NCI-H146 treated with DMSO at 0.1 percent for 48 hours (cell line): ENCODE measurements at regions not wholly inside any gene's neighbourhood (a gene's known extent, or its start where the extent isn't known, plus 50 kb on each side); places are given as distances from the start of the nearest gene placed in this dataset.

Experiments used
- DNase-seq: peaks from one replicate; lab custom pipeline; 2025; ENCODE audit not compliant: unreplicated experiment; lab: John Stamatoyannopoulos, UW

DNA sequence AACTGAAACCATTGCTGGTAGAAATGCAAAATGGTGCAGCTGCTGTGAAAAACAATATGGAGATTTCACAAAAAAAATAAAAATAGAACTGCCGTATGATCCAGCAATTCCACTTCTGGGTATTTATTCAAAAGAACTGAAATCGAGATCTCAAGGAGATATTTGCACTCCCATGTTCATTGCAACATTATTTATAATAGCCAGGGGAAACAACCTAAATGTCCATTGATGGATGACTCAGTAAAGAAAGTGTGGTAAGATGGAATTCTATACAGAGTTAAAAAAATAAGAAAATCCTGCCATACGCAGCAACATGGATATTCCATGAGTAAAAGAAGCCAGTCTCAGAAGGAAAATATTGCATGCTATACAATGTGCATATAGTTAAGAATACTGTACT lies 290.6 kb upstream of the GHITM start:
- no peak for DNase-seq

DNA sequence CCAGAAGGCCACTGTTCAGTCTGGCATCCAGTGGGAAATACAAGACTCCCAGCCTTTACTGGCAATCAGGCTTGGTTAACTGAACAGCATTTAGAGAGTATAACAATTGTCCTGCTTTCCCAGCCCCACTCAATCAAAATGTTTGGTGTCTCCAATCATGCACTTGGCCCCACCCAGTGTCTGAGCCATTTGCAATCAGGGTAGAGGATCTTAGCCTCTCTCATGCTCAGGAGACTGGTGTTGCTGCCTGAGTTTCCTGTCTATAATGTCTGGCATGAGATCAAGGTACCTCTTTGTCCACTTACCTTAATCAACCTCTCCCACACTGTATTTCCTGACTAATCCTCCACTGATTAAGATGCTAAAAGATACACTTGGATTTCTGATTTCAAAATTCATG lies 290.2 kb upstream of the GHITM start:
- no peak for DNase-seq

DNA sequence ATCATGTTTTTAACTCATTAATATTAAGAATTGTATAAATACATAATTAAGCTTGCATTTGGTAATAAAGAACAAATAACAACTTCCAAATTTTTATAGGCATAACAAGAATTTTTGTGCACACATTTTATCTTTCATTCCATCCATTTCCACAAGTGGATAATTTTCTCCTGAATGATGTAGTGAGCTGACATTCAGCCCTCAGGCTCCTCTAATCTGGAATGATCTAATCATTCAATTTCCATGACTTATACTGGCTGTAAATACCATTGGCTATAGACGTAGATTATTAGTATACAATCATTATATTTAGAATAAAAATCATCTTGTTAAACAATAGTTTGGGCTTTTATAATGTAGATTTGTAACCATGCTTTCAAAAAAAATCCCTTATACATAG lies 287.2 kb upstream of the GHITM start:
- DNase-seq, result no peak

DNA sequence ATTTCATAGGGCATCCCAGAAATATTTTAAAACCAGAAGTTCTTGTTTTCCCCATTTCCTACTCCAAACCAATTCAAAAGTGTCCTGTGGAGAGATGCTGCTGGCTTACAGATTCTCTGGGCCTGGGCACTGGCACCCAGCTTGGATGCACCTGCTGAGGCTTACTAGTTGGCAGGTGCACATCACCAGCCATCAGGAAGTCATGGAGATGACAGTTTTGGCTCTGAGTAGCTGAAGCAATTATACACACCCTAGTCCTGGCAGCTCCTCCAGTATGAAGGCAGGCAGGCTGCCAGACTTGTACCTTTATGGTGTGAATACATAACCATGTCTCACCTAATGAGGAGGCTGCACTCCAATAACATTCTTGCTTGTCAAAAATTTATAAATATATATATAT lies 276.6 kb upstream of the GHITM start:
- no peak for DNase-seq

DNA sequence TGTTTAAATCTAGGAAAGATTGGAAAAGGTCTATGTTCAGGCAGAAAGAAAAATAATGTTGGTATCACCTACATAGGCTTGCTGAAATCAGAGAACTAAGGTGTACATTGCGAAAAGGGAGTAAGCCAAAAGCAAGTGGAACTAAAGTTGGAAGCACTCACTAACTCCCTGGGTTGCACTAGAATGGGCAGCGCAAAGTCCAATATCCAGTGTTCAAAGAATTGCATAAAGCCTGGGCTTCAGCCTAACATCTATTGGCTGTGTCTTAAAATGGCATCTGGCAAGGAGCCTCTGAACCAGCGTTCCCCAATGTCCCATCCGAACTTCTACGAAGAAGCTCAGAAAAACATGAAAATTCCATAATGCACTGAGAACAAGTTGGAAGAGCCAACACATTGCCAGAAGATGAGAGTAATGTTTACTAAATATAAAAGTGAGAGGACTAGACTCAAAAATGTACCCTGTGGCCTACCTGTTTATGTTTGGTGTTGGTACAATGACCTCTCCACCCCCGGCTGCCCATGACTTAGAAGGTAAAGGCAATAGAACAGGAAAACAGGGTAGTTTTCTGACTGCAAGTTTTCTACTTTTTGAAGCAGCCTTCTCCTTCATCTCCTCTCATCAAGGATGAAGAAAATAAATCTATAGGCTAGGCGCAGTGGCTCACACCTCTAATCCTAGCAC lies 275.9 kb upstream of the GHITM start:
- no peak for DNase-seq

DNA sequence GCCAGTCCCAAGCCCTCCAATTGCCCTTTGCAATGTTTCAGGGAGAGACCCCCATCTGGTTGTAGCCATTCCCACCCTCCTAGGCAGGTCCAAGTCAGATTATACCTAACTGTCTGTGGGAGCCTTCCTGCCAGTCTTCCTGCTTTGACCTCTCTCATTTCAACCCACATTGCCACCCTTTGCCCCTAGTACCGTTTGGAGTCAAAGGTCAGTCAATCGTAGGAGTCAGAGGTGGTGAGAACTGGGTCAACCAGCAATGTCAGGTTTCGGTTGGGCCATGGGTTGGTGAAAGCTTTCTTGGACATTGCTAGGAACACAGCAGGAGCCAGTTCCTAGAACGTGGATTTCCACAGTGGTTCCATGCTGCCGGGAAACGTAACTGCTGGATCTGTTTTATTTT lies 269.4 kb upstream of the GHITM start:
- DNase-seq, result no peak

DNA sequence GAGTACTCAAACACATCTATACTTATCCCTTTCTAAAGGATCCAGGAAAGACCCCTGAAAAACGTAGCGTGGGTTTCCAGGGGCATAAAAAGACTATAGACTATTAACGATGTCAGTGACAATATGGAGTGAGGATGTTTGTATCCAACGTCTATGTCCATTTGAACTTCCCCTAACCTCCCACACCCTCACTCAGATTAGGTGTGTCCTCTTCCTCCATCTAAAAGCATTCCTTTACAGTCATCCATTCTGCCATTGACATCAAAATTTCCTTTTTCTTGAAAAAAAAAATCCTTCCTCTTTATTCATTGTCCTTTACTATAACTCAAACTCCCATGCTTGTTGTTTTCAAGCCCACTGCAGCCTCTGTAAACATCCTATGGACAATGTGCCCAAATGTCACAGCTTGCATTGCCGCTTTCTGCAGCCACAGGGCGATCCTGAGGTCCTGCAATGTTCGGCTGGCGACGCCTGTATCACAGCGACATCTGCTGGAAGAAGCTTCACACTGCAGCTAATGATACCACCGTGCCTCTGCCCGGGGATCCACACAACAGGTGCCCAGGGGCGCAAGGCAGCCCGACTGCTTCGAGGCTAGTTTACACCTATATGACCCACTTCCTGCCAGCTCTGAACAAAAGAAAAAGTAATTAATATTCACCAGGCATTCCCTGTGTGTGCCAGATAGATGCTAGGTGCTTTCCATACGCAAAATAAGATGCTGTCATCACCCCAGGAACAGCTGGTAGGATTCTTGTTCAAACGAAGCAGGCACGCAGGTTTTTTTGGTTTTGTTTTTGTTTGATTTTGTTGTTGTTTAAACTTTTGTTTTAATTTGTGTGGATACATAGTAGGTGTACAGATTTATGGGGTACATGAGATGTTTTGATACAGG lies 267.9 kb upstream of the GHITM start:
- peak; percentile 39 for DNase-seq

DNA sequence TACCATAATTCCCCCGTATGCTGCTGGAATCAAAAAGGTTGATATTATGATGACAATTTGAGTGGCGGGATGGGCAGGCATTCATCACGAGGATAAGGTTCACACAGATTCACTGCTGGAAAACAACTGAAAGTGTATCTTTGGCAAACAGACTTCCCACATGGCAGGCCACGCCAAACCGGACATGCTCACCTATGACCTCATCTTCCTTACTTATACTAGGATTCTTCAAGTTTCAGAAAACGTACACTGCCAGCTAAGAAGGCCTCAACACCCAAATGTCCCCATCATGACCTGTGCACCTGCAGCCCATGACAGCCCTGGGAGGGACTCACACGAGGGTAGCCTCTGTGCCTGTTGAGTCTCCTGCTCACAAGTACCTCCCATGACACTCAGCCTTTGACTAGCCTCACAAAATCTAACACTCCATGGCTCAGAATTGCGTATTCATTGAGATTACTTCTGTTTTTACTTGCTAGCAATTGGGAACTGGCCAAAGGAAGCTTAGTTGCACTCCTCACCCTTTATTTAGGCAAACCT lies 259.0 kb upstream of the GHITM start:
- no peak for DNase-seq

DNA sequence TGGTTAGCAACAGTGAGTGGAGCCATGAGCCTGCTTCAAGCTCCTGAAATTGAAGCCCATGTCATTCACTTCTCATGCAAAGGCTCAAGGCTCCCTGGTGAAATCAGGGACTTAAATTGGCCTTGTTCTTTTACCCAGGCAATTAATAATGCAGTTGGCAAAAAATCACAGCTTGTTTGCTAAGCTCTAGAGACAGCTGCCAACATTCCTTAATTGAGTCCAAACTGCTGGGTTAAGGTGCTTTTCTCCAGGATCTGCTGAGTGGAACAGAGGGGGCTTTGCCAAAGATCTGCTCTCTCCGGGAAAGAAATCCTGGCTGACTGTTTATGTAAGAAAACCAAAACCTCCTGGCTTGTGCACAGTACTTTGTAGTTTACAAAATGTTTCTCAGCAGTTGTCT lies 257.6 kb upstream of the GHITM start:
- no peak for DNase-seq

DNA sequence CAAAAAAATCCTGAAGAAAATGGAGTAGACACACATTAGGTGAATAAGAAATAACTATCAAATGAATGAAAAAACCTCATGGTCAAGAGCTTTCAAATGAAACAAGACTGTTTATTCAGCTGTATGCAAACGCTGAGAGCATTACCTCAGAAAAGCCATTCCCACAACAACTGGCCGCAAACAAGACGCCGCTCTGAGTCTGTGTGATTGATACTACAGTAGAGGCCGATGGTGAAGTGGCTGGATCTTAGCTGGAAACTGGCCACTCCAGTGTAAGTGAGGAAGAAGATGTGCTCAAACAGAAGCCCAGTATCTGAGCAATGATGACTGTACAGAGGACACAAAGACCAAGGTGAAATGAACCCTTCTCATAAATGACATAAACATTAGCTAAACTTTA lies 252.4 kb upstream of the GHITM start:
- DNase-seq, result no peak

DNA sequence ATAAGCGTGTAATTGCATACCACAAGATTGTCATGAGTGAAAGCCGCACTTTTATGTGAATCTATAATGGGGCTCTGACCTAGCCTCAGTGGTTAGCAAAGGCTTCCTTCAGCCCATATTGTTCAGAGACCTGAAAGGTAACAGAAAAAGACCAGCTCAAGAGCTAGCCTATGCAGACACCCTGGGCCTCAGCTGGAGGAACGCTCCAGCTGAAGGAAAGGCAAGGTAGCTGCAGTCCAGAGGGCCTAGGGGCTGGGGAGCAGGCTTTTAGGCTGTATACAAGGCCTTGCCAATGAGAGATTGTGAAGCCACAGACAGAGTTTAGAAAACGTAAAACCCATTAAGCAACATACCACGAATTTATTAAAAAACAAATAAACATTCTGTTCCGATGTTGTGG lies 246.6 kb upstream of the GHITM start:
- no peak for DNase-seq

DNA sequence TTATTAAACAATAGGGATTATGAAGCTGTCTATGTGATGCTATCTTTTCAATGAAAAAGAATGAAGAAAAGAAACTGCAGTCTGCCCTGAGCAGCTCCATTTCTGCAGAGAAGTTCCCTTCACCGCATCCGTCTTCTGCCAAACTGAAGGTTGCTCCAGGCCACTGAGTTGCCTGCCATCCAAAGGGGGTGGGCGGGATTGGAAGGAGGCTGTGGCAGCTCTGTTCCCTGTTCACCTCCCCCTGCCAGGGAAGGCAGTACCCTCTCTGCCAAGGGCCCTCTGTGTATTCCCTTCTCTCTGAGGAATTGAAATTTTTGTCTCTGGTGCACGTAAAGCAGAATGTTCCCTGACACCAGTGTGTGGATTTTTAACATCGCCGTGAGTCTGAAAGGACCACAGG lies 243.1 kb upstream of the GHITM start:
- DNase-seq, result no peak

DNA sequence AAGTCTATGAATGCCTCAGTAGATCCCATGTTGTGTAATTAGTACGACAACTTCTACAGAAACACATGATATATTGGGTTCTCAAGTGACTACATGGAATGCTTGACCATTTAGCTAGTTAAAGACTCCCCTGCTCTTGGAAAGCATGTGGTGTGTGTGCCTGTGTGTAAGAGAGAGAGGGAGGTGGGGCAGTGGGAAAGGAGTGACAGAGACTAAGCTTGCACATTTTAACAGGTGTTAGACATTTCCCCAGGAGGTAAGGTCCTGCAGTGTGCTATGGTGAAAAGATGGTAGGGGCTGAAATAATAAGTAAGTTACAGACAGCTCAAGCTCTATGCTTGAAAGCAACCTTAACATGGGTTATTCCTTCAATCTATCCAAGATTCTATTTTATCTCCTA lies 241.7 kb upstream of the GHITM start:
- DNase-seq, result no peak

DNA sequence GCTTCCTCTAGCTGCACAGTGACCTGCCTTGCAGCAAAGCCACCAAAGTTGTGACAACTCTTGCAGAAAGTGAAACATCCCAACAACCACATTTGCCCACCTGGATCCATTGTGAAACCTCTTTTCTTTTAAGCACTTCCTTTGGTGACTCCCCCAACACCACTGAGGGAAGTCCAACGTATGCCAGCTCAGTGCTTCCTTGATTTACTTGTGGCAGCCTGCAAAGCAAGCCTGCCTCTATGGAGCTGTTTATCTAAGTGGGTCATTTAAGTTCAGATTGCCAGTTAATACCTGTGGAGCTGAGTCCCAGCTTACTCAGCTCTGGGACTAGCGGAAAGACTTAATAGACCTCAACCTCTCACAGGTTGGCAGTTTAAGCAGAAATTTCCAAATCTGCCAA lies 230.8 kb upstream of the GHITM start:
- DNase-seq, result no peak

DNA sequence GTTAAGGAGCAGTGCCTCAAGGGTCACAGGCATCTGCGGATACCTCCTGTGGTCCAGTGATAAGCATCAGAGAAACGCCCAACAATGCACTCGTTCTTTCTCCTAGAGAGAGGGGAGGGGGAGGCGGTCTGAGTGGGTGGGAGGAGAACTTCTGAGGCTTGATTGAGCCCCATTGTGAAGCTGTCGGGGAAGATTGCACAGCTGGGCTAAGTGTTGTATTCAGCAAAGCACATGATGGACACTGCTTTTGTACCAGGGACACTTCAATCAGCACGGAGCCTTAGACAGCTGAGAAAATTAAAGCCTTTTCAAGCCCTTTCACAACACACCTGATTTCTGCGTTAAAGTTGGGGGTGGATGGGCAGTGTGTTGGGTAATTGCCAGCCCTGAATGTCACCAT lies 230.3 kb upstream of the GHITM start:
- no peak for DNase-seq

DNA sequence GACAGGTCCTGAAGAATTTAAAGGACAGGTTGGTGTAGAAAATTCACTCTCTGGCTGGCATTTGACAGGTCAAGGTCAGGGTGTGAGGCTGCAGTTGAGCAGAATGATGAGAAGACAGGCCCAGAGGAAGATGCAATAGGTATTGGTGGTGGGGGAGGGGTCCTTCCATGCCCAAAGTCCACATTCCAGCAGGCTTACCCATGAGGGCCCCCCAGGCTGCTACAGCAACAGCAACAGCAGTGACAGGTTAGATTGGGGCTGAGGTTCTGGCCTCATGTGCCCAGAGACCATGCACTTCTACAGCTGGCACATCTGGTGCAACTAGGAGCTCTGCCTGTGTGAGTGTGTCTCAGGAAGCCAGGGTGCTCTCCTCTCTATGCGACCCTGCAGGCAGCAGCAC lies 223.5 kb upstream of the GHITM start:
- no peak for DNase-seq

DNA sequence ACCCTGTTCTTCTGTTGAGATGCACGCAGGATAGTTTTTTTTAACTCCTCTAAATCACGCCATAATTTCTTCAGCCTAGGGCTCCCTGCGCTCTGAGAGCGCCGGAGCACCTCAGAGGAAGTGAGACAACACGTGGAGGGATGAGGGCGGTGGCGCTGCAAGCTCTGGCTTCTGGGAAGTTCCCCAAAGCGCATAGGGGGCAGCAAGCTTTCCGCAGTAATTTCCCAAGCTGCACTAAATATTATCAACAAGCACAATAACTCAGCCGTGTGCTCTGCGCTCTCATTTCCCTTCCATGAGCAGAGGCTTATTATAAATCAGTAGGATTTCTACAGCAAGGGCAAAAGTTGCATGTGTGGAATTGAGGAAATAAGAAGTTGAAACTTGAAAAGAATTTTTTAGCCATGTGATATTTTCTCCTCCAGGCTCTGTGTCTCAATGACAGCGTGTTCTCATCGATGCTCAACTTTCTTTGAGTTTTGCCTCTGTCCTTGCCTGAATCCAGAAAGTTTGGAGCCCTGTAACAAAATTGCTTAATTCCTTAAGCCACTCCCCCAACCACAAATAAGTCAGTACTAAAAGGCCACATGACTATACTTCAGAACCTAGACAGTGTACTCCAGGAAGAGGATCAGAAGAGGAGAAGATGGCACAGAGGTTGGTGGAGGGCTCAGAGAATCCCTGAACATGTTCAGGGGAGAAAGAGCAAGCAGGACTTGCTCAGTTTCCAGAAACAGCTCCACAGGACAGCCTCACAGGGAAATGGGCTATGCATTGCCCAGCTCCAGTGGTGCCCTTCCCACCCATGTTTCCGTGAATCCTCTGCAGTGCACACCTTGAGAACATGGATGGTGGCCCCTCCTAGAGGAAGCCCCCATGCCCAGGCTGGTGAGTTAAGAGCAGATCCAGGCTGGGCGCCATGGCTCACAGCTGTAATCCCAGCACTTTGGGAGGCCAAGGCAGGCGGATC lies 221.5 kb upstream of the GHITM start:
- DNase-seq, result no peak

DNA sequence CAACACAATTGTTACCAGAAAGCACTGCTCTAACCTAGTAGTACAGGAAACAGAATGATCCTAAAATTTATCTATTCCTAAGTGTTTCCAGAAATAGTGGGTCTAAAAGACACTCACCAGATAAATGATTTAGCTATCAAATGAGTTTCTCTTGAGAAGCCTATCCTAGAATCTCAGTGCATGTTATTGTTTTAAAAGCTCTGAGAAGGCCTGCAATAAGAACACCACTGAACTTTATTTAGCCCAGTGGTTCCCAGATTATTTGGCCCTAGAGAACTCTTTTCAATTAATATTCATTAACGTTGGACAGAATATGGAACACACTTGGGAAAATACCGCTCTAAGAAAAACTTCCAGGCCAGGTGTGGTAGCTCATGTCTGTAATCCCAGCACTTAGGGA lies 220.1 kb upstream of the GHITM start:
- no peak for DNase-seq

DNA sequence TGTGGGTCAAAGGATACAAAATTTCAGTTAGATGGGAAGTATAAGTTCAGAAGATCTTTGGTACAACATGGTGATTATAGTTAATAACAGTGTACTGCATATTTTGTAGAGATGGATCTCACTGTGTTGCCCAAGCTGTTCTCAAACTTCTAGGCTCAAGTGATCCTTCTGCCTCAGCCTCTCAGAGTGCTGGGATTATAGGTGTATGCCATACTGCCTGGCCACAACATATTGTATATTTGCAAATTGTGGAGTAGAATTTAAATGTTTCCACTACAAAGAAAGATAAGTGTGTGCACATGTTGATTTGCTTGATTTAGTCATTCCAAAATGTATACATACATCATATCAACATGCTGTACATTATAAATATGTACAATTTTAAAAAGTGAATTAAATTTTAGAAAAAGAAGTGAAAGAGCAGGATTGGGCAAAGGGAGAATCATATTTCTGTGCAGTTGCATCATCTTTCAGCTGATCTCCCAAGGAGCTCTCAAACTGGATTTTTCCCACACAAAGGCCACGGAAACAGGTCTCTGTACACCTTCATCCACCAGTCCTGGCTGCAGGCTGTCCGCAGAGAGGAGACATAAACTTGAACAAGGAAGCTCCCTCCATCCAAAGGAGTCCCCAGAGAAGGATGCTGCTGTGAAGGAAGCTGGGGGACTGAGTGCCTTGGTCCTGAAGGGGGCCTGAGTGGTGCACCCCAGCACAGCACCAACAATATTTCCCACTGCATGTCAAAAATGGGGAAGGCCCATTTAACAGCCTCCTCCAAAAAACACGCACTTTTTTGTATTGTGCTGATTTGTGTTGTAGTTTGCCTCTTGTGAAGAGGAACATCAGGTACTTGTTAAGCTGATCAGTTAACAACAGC lies 217.1 kb upstream of the GHITM start:
- no peak for DNase-seq

DNA sequence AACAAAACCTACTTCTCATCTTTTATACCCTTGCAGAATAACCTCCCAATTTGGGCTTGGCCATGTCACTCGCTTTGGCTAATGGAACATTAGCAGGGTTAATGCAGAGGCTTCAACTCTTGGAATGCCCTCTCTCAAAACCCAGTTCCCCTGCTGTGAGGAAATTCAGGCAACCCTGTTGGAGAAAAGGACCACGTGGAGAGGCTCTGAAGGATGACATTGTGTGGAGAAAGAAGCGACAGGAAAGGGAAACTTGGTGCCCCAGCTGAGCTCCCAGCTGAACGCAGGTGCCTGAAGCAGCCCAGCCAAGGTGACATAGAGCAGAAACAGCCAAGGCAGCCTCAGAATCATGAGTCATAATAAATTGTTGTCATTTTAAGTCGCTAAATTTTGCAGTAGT lies 214.2 kb upstream of the GHITM start:
- no peak for DNase-seq
